H1 (cell line): ENCODE measurements at regions not wholly inside any gene's neighbourhood (a gene's known extent, or its start where the extent isn't known, plus 50 kb on each side); places are given as distances from the start of the nearest gene placed in this dataset.

Experiments used
- CTCF ChIA-PET: fragments of 300-600 bp; sonication (Branson Sonifier 250); formaldehyde crosslinking; loops from one replicate; lab custom pipeline; 2021; ENCODE audit not compliant: partially characterized antibody; lab: Charles Lee
- POLR2A ChIA-PET: fragments of 300-600 bp; sonication (Branson Sonifier 250); formaldehyde crosslinking; loops from one replicate; lab custom pipeline; 2021; ENCODE audit warnings: inconsistent platforms; ENCODE audit not compliant: partially characterized antibody; lab: Charles Lee
- DNase-seq, 2 experiments: peaks; one replicate each; pipeline versions ENCODE4 v3.0.0 to v3.0.0-alpha.2; 2010 to 2022; ENCODE audit warnings: low spot score in 2 of 2, low read depth in 1 of 2, mixed read lengths in 1 of 2
- FAIRE-seq: peaks from 2 replicates; lab custom pipeline; 2011; peaks lifted over from hg19 to GRCh38; lab: Jason Lieb, UNC
- H2AFZ ChIP-seq: 2 replicates; pipeline ENCODE4 v1.8.1; 2012; ENCODE audit warnings: low read length, inconsistent platforms
- H2AK5ac ChIP-seq: 2 replicates; pipeline ENCODE4 v1.6.1; 2013; ENCODE audit warnings: low read depth, low read length
- H2BK120ac ChIP-seq: replicated peaks from 2 replicates; pipeline ENCODE3; 2013; ENCODE audit warnings: low read depth, low read length, inconsistent platforms
- H2BK12ac ChIP-seq: 2 replicates; pipeline ENCODE4 v1.6.1; 2013; ENCODE audit warnings: low read depth, low read length
- H2BK15ac ChIP-seq: 2 replicates; pipeline ENCODE4 v1.6.1; 2013; ENCODE audit warnings: low read length
- H2BK20ac ChIP-seq: 2 replicates; pipeline ENCODE4 v1.6.1; 2013; ENCODE audit warnings: low read length
- H2BK5ac ChIP-seq: 2 replicates; pipeline ENCODE4 v1.6.1; 2013; ENCODE audit warnings: low read depth, low read length
- H3K14ac ChIP-seq: 2 replicates; pipeline ENCODE4 v1.6.1; 2013; ENCODE audit warnings: inconsistent platforms; ENCODE audit not compliant: insufficient read length
- H3K18ac ChIP-seq: 2 replicates; pipeline ENCODE4 v1.6.1; 2013; ENCODE audit warnings: low read length; ENCODE audit errors: extremely low read depth
- H3K23ac ChIP-seq: 2 replicates; pipeline ENCODE4 v1.6.1; 2013; ENCODE audit warnings: inconsistent platforms; ENCODE audit not compliant: insufficient read length
- H3K23me2 ChIP-seq: 2 replicates; pipeline ENCODE4 v1.6.1; 2013; ENCODE audit warnings: low read depth, low read length
- H3K27ac ChIP-seq: 2 replicates; pipeline ENCODE4 v1.6.1; 2011; ENCODE audit warnings: low read depth, low read length, inconsistent platforms
- H3K27me3 ChIP-seq, 4 experiments: replicated peaks in 1 of 4; 1 replicate in 1 of 4; 2 replicates in 3 of 4; pipeline versions ENCODE4 v1.6.1 to v1.8.1; 2011 to 2013; ENCODE audit warnings: low read length in 3 of 4, mild to moderate bottlenecking in 3 of 4, inconsistent platforms in 2 of 4, mixed read lengths in 2 of 4, moderate library complexity in 1 of 4; ENCODE audit not compliant: control insufficient read depth in 3 of 4, insufficient read depth in 3 of 4; ENCODE audit errors: extremely low read depth in 1 of 4
- H3K36me3 ChIP-seq, 4 experiments: 2 replicates each; pipeline versions ENCODE4 v1.6.1 to v1.8.1; 2011 to 2013; ENCODE audit warnings: mild to moderate bottlenecking in 4 of 4, low read length in 3 of 4, moderate library complexity in 2 of 4, control low read depth in 1 of 4, inconsistent platforms in 1 of 4; ENCODE audit not compliant: insufficient read depth in 4 of 4, control insufficient read depth in 2 of 4
- H3K4ac ChIP-seq: replicated peaks from 2 replicates; pipeline ENCODE3; 2013; ENCODE audit warnings: low read length, low read depth, mixed read lengths, inconsistent platforms; ENCODE audit not compliant: insufficient read length
- H3K4me1 ChIP-seq, 4 experiments: replicated peaks in 1 of 4; 1 replicate in 1 of 4; 2 replicates in 3 of 4; pipeline versions ENCODE4 v1.6.1 to v1.8.1; 2011 to 2013; ENCODE audit warnings: low read length in 3 of 4, inconsistent platforms in 2 of 4, mixed read lengths in 1 of 4; ENCODE audit not compliant: insufficient read depth in 4 of 4, control insufficient read depth in 3 of 4
- H3K4me2 ChIP-seq, 2 experiments: 2 replicates each; pipeline versions ENCODE4 v1.6.1 to v1.8.1; 2011 to 2013; ENCODE audit warnings: low read depth in 2 of 2, low read length in 2 of 2, control low read depth in 1 of 2, inconsistent platforms in 1 of 2, mild to moderate bottlenecking in 1 of 2; ENCODE audit not compliant: insufficient read depth in 1 of 2
- H3K4me3 ChIP-seq, 4 experiments: fragments of 200-600, 300-600 bp in 1 of 4; sonication (generic), shearing (Covaris generic), sonication (Bioruptor Twin) in 1 of 4; 2 replicates each; pipeline versions ENCODE4 v1.5.1 to v1.8.1; 2011 to 2016; ENCODE audit warnings: low read length in 4 of 4, low read depth in 3 of 4, control low read depth in 2 of 4, inconsistent platforms in 2 of 4, mild to moderate bottlenecking in 2 of 4, mixed read lengths in 1 of 4, moderate library complexity in 1 of 4; ENCODE audit not compliant: insufficient read depth in 2 of 4; ENCODE audit errors: extremely low read depth in 1 of 4
- H3K56ac ChIP-seq: replicated peaks from 2 replicates; pipeline ENCODE3; 2013; ENCODE audit warnings: low read depth, mild to moderate bottlenecking, mixed read lengths, low read length, inconsistent platforms; ENCODE audit not compliant: insufficient read length
- H3K79me1 ChIP-seq: 2 replicates; pipeline ENCODE4 v1.6.1; 2013; ENCODE audit warnings: low read depth, low read length, control low read depth
- H3K79me2 ChIP-seq, 2 experiments: 2 replicates each; pipeline versions ENCODE4 v1.6.1 to v1.8.1; 2012 to 2013; ENCODE audit warnings: low read length in 2 of 2, mild to moderate bottlenecking in 2 of 2, inconsistent platforms in 1 of 2; ENCODE audit not compliant: insufficient read depth in 2 of 2, control insufficient read depth in 1 of 2
- H3K9ac ChIP-seq, 4 experiments: replicated peaks in 1 of 4; 1 replicate in 1 of 4; 2 replicates in 3 of 4; pipeline versions ENCODE4 v1.6.1 to v1.8.1; 2011 to 2013; ENCODE audit warnings: low read depth in 3 of 4, low read length in 3 of 4, control low read depth in 2 of 4, mild to moderate bottlenecking in 2 of 4, moderate library complexity in 2 of 4, inconsistent platforms in 1 of 4; ENCODE audit errors: extremely low read depth in 1 of 4
- H3K9me3 ChIP-seq, 2 experiments: 2 replicates each; pipeline versions ENCODE4 v1.6.1 to v1.8.1; 2012 to 2013; ENCODE audit warnings: mild to moderate bottlenecking in 2 of 2, moderate library complexity in 2 of 2, control low read depth in 1 of 2, inconsistent platforms in 1 of 2, low read depth in 1 of 2, low read length in 1 of 2, mixed read lengths in 1 of 2; ENCODE audit not compliant: insufficient read depth in 2 of 2
- H4K20me1 ChIP-seq, 2 experiments: replicated peaks in 1 of 2; 2 replicates each; pipeline versions ENCODE3 to v1.8.1; 2011 to 2013; ENCODE audit warnings: inconsistent platforms in 2 of 2, low read length in 2 of 2, mild to moderate bottlenecking in 1 of 2; ENCODE audit not compliant: insufficient read depth in 2 of 2, control insufficient read depth in 1 of 2
- H4K5ac ChIP-seq: 2 replicates; pipeline ENCODE4 v1.6.1; 2013; ENCODE audit warnings: low read length, low read depth, mixed read lengths, inconsistent platforms; ENCODE audit not compliant: insufficient read length
- H4K8ac ChIP-seq: 2 replicates; pipeline ENCODE4 v1.8.0; 2013; ENCODE audit warnings: mild to moderate bottlenecking, moderate library complexity, low read length, inconsistent platforms; ENCODE audit not compliant: insufficient read depth; ENCODE audit errors: extremely low read depth
- H4K91ac ChIP-seq: replicated peaks from 2 replicates; pipeline ENCODE3; 2013; ENCODE audit warnings: low read length, mixed read lengths, inconsistent platforms; ENCODE audit not compliant: insufficient read length
- E2F6 ChIP-seq: IDR thresholded peaks from 2 replicates; pipeline ENCODE4 v1.6.1; 2012; ENCODE audit warnings: inconsistent platforms
- EZH2 ChIP-seq: fragments of 200-600 bp; sonication (generic); IDR thresholded peaks from 2 replicates; pipeline ENCODE4 v1.7.1; 2012; ENCODE audit warnings: low read depth, mild to moderate bottlenecking, moderate library complexity, low read length, inconsistent platforms; ENCODE audit not compliant: severe bottlenecking
- HDAC2 ChIP-seq, 2 experiments: fragments of 300-600 bp in 1 of 2; sonication (generic) in 1 of 2; IDR thresholded peaks; 2 replicates each; pipeline ENCODE4 v1.6.1; 2011 to 2012; ENCODE audit warnings: low read depth in 2 of 2, low read length in 2 of 2, mild to moderate bottlenecking in 2 of 2, moderate library complexity in 2 of 2, borderline replicate concordance in 1 of 2, inconsistent platforms in 1 of 2
- KDM5A ChIP-seq: fragments of 200-600 bp; IDR thresholded peaks from 2 replicates; pipeline ENCODE4 v1.7.1; 2012; ENCODE audit warnings: mild to moderate bottlenecking, low read length, inconsistent platforms, mixed read lengths
- TBP ChIP-seq: IDR thresholded peaks from 2 replicates; pipeline ENCODE4 v1.6.1; 2011; ENCODE audit warnings: low read depth, low read length, improper control_type of control experiment
- USF2 ChIP-seq: IDR thresholded peaks from 2 replicates; pipeline ENCODE4 v1.6.1; 2011; ENCODE audit warnings: low read length, improper control_type of control experiment
- YY1 ChIP-seq: IDR thresholded peaks from 2 replicates; pipeline ENCODE4 v1.6.1; 2011; ENCODE audit warnings: low read depth, mild to moderate bottlenecking, low read length
- WGBS, 2 experiments: shearing (Covaris generic) in 1 of 2; methylation state at CpG; one replicate each; pipeline versions ENCODE4 v1.1.6 to v1.1.7; 2013 to 2015; ENCODE audit warnings: low lambda C conversion rate in 2 of 2, mixed read lengths in 2 of 2, inconsistent platforms in 1 of 2, low coverage in 1 of 2, missing lambda C conversion rate in 1 of 2; ENCODE audit not compliant: insufficient replicate concordance in 2 of 2, insufficient coverage in 1 of 2, insufficient read length in 1 of 2; ENCODE audit errors: extremely low coverage in 1 of 2, missing lambda C conversion rate in 1 of 2; 5-methylcytosine and 5-hydroxymethylcytosine counted together

GRCh38 chr10:57982091-57982490 lies 285.6 kb downstream of the IPMK start:
- Histone ChIP-seq H4K5ac (no peak overlapping the region), H3K4ac (no peak overlapping the region), H4K8ac (no peak overlapping the region), H3K4me1 (no peaks in the 10 kb centered on the region), H2BK12ac (no peak overlapping the region), H2BK20ac (no peak overlapping the region), H3K4me2 (no peak overlapping the region), H3K56ac (no peak overlapping the region), H2AK5ac (no peak overlapping the region), H3K79me1 (no peaks in the 10 kb centered on the region), H2AFZ (no peak overlapping the region), H2BK5ac (no peak overlapping the region), H4K91ac (no peak overlapping the region), H3K9ac (no peak overlapping the region), H3K27me3 (no peaks in the 10 kb centered on the region), H3K14ac (no peak overlapping the region), H2BK120ac (no peak overlapping the region), H3K79me2 (no peaks in the 10 kb centered on the region), H2BK15ac (no peak overlapping the region), H3K4me3 (no peak overlapping the region), H3K23ac (no peak overlapping the region), H3K18ac (no peak overlapping the region), H3K36me3 (no peaks in the 10 kb centered on the region), H4K20me1 (no peaks in the 10 kb centered on the region), H3K9me3 (no peaks in the 10 kb centered on the region), H3K27ac (no peak overlapping the region), H3K23me2 (no peaks in the 10 kb centered on the region)
- POLR2A ChIA-PET: no interaction called here
- CTCF ChIA-PET: interaction anchor here (1.3 kb wide), 1 partner anchor 83 kb away, joined by 3 read pairs; no protein-coding TSS in a partner anchor
- DNase-seq: no peak
- WGBS, 2 experiments: 60% methylated on average over 3 of the region's 3 CpGs; no CpG with 5 or more reads in 1 of the 2 experiments
- FAIRE-seq: no peak
- TF ChIP-seq HDAC2 (IDR thresholded peaks at IDR 0.05; ENCODE audit: borderline replicate concordance in 1 of 2, low read depth in 2 of 2, low read length in 2 of 2): no peak
- no peak for TF ChIP-seq E2F6
- no peak for TF ChIP-seq EZH2
- no peak for TF ChIP-seq YY1
- no peak for TF ChIP-seq KDM5A
- no peak for TF ChIP-seq TBP
- no peak for TF ChIP-seq USF2
